Endothelial cell (in vitro differentiated cells): ENCODE measurements at regions not wholly inside any gene's neighbourhood (a gene's known extent, or its start where the extent isn't known, plus 50 kb on each side); places are given as distances from the start of the nearest gene placed in this dataset.

Experiments
- DNase-seq: peaks from one replicate; pipeline ENCODE4 v3.0.0; 2021; ENCODE audit warnings: low spot score
- H3K27ac Mint-ChIP-seq: one replicate; pipeline ENCODE4 v1.8.0; 2021; ENCODE audit warnings: mixed read lengths, inconsistent platforms; ENCODE audit not compliant: unreplicated experiment
- H3K27me3 Mint-ChIP-seq: one replicate; pipeline ENCODE4 v1.8.0; 2021; ENCODE audit warnings: mild to moderate bottlenecking, moderate library complexity, mixed read lengths, inconsistent platforms; ENCODE audit not compliant: unreplicated experiment
- H3K36me3 Mint-ChIP-seq: one replicate; pipeline ENCODE4 v1.8.0; 2021; ENCODE audit warnings: mild to moderate bottlenecking, low read depth, mixed read lengths, inconsistent platforms; ENCODE audit not compliant: unreplicated experiment
- H3K4me1 Mint-ChIP-seq: one replicate; pipeline ENCODE4 v1.8.0; 2021; ENCODE audit warnings: mild to moderate bottlenecking, mixed read lengths, inconsistent platforms; ENCODE audit not compliant: unreplicated experiment
- H3K4me3 Mint-ChIP-seq: one replicate; pipeline ENCODE4 v1.8.0; 2021; ENCODE audit warnings: mild to moderate bottlenecking, mixed read lengths, inconsistent platforms; ENCODE audit not compliant: unreplicated experiment
- H3K9me3 Mint-ChIP-seq: one replicate; pipeline ENCODE4 v1.8.0; 2021; ENCODE audit warnings: mixed read lengths, inconsistent platforms; ENCODE audit not compliant: unreplicated experiment
- TF ChIP-seq, protein P1 (sequence below): fragments of 200-600 bp; sonication (generic); IDR thresholded peaks from one replicate; pipeline ENCODE4 v1.5.0; 2021; ENCODE audit warnings: antibody characterized with exemption; ENCODE audit not compliant: unreplicated experiment

DNA sequence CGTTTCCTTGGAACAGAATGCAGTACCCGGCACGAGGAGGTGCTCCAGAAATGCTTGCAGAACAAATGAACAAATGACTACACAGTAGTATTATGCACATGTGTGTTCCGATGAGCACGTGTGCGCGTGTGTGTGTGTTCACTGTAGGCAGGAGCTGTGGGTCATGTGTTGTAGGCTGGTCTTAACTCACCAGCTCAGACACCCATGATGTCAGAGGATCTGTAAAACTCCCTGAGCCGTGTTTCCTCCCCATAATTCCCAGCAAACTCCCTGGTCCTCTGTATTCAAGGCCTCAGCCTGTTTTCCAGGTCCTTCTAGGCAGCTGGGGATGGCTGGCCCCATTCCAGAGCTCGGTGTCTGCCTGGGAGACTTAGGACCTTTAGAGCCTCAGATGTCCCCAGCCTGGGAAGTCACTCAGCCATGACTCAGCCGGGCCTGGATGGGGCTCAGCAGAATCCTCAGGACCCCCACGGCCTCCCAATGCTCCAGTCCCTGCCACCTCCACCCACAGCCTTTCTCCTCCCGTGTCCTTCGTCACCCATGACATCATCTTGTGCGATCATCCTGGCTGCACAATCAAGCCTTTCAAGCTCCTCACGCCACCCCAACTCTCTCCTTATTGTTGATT, 475.0 kb upstream of the SULF2 start:
- H3K36me3 Mint-ChIP-seq, result no peaks in the 10 kb centered on the region
- no peak overlapping the region for H3K27ac Mint-ChIP-seq
- no peaks in the 10 kb centered on the region for H3K27me3 Mint-ChIP-seq
- H3K4me3 Mint-ChIP-seq, result no peak overlapping the region
- no peaks in the 10 kb centered on the region for H3K9me3 Mint-ChIP-seq
- no peak for DNase-seq
- TF ChIP-seq, protein P1, sequence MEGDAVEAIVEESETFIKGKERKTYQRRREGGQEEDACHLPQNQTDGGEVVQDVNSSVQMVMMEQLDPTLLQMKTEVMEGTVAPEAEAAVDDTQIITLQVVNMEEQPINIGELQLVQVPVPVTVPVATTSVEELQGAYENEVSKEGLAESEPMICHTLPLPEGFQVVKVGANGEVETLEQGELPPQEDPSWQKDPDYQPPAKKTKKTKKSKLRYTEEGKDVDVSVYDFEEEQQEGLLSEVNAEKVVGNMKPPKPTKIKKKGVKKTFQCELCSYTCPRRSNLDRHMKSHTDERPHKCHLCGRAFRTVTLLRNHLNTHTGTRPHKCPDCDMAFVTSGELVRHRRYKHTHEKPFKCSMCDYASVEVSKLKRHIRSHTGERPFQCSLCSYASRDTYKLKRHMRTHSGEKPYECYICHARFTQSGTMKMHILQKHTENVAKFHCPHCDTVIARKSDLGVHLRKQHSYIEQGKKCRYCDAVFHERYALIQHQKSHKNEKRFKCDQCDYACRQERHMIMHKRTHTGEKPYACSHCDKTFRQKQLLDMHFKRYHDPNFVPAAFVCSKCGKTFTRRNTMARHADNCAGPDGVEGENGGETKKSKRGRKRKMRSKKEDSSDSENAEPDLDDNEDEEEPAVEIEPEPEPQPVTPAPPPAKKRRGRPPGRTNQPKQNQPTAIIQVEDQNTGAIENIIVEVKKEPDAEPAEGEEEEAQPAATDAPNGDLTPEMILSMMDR, result no peak
- H3K4me1 Mint-ChIP-seq, result no peaks in the 10 kb centered on the region

DNA sequence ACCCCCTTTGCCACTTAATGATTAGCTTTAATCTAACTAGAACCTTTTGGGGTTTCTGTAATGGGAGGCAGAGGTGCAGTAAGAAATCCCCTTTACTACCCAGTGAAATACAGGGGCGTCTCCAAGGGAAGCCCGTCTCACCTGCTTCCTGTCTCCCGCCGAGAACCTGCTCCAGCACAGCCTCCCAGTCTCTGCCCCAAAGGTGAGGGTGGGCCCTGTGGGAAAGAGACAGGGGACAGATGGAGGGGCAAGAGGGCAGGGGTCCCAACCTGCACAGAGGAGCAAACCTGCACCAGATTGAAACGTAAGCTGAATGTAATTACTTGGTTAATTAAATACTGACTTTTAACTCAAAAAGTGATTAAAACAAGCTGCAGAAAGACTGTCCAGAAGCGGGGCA, 474.2 kb upstream of the SULF2 start:
- TF ChIP-seq, protein P1, result no peak
- Mint-ChIP-seq H3K9me3 (no peaks in the 10 kb centered on the region), H3K36me3 (no peaks in the 10 kb centered on the region), H3K27me3 (no peaks in the 10 kb centered on the region), H3K27ac (no peak overlapping the region), H3K4me1 (no peaks in the 10 kb centered on the region), H3K4me3 (no peak overlapping the region)
- no peak for DNase-seq

DNA sequence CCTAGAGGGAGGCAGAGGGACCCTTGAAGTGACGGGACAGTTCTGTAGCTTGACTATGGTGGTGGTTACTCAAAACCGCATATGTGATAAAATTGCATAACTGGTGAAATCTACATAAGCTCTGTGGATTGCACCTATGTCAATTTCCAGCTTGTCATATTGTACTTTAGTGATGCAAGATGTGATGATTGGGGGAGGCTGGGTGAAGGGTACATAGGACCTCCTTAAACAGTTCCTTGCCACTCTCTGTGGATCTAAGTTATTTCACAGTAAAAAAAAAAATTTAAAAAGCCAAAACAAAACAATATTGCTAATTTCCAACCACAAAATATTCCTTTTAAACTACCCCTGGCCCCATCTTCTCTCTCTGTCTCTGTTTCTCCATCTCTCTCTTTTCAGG, 472.6 kb upstream of the SULF2 start:
- Mint-ChIP-seq H3K27ac (no peak overlapping the region), H3K4me1 (no peaks in the 10 kb centered on the region), H3K27me3 (no peaks in the 10 kb centered on the region), H3K36me3 (no peaks in the 10 kb centered on the region), H3K9me3 (no peaks in the 10 kb centered on the region), H3K4me3 (no peak overlapping the region)
- no peak for DNase-seq
- TF ChIP-seq, protein P1, result no peak

DNA sequence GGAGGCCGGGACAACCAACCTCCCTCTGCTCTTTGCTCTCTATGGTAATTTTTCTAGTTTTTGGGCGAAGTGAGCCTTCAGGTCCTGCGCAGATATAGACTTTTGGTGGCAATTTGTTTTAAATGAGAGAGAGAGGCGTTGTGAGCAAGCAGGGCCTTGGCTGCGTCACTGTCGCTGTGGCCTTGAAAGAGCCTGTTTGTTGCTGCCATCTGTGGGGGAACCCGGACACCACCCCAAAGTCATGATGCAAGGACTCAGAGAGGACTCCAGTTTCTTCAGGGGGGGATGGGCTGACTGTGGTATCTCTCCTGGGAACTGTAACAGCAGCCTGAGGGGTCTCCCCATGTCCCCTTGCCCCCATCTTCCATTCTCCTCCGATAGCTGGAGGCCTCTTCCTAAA, 462.7 kb upstream of the SULF2 start:
- peaks cover 4% of the 10 kb centered on the region for H3K4me1 Mint-ChIP-seq
- H3K27me3 Mint-ChIP-seq, result peaks cover 2% of the 10 kb centered on the region
- TF ChIP-seq, protein P1, result no peak
- no peaks in the 10 kb centered on the region for H3K36me3 Mint-ChIP-seq
- no peak overlapping the region for H3K4me3 Mint-ChIP-seq
- no peak overlapping the region for H3K27ac Mint-ChIP-seq
- DNase-seq, result no peak
- no peaks in the 10 kb centered on the region for H3K9me3 Mint-ChIP-seq

DNA sequence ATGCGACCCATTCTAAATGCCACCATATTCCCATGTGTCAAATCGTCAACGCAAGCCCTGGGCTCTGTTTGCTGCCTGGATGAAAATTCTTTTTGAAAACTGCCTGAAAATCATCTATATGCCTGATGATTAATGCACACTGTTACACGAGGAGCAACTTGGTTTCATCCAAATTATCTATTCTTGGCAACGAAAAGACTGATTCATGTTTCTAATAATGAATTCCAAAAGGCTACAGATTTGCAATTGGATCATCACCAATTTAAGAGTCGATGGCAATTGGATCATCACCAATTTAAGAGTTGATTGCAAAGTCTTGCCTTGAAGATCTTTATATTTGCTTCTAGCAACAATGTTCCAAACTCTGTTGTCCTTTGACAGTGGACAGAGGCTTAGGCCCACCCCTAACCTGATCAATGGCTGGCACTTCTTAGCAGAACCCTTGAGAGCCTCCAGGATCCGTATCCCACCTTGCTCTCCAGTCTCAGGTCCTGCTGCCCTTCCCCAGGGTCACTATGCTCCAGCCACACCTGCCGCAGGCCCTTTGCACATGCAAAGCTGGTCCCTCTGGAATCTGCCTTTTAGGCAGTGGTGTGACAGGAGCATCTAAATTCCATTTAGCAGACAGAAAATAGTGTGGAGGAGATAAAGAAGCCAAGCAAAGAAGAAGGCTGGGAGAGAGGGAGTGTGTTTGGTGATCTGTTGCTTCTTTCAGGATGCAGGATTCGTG, 460.9 kb upstream of the SULF2 start:
- Mint-ChIP-seq H3K27me3 (peaks cover 2% of the 10 kb centered on the region), H3K4me1 (peaks cover 4% of the 10 kb centered on the region), H3K27ac (no peak overlapping the region), H3K9me3 (no peaks in the 10 kb centered on the region), H3K4me3 (no peak overlapping the region), H3K36me3 (no peaks in the 10 kb centered on the region)
- TF ChIP-seq, protein P1, result no peak
- no peak for DNase-seq
